ENCODE measurements at regions not wholly inside any gene's neighbourhood (a gene's known extent, or its start where the extent isn't known, plus 50 kb on each side); places are given as distances from the start of the nearest gene placed in this dataset.

DNA sequence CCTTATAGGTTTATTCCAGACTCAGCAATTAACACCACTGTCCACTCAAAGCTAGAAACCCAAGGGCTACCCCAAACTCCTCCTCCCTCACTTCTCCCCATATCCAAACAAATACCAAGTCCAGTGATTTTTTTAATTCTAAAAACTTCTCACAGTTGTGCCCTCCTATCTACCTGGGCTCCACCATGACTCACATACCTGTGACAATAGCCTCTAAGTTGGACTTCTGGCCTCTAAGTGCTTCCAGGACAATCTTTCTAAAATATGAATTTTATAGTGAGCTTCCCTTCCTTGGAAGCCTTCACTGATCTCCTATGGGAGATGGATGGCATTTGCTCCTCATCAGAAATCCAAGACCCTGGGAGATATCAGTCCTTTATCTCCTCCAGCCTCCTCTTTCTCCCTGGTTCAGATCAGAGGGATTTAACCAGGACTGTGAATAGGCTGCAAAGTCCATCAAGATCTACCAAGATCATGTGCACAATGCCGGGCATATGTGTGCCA, 219.3 kb downstream of the TOMM20 start:
- TF ChIP-seq, protein P1, sequence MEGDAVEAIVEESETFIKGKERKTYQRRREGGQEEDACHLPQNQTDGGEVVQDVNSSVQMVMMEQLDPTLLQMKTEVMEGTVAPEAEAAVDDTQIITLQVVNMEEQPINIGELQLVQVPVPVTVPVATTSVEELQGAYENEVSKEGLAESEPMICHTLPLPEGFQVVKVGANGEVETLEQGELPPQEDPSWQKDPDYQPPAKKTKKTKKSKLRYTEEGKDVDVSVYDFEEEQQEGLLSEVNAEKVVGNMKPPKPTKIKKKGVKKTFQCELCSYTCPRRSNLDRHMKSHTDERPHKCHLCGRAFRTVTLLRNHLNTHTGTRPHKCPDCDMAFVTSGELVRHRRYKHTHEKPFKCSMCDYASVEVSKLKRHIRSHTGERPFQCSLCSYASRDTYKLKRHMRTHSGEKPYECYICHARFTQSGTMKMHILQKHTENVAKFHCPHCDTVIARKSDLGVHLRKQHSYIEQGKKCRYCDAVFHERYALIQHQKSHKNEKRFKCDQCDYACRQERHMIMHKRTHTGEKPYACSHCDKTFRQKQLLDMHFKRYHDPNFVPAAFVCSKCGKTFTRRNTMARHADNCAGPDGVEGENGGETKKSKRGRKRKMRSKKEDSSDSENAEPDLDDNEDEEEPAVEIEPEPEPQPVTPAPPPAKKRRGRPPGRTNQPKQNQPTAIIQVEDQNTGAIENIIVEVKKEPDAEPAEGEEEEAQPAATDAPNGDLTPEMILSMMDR (IDR thresholded peaks at IDR 0.05), result no peak
- TF ChIP-seq POLR2A (IDR thresholded peaks at IDR 0.05), result no peak

Measured in uterus (tissue), 2 donors.